Pulmonary artery endothelial cell (primary cell): ENCODE measurements at regions not wholly inside any gene's neighbourhood (a gene's known extent, or its start where the extent isn't known, plus 50 kb on each side); places are given as distances from the start of the nearest gene placed in this dataset.
"Not testable (repeated sequence)": the region's sequence is repeated elsewhere in the genome, so short reads cannot be mapped to it uniquely, and the experiment has no call there.

ENCODE experiments used
- DNase-seq: peaks from one replicate; pipeline ENCODE4 v3.0.0-alpha.2; 2011; ENCODE audit warnings: low read depth, low spot score

- no peak for DNase-seq
These were observed 203.9 kb downstream of the RHOU start for GRCh38 chr1:228939001-228939691.

GRCh38 chr1:228939881-228940392 lies 204.7 kb downstream of the RHOU start:
- DNase-seq: no peak

- DNase-seq: no peak
These were observed 205.2 kb downstream of the RHOU start for GRCh38 chr1:228940526-228940925.

- DNase-seq: no peak
These were observed 205.6 kb downstream of the RHOU start for GRCh38 chr1:228940926-228941325.

- no peak for DNase-seq
These were observed 206.4 kb downstream of the RHOU start for GRCh38 chr1:228941666-228942065.

GRCh38 chr1:228943436-228943835 lies 208.2 kb downstream of the RHOU start:
- no peak for DNase-seq

- DNase-seq: no peak
These were observed 209.0 kb downstream of the RHOU start for GRCh38 chr1:228944296-228944695.

- no peak for DNase-seq
These were observed 209.7 kb downstream of the RHOU start for GRCh38 chr1:228944935-228945371.

GRCh38 chr1:228945885-228946284 lies 210.6 kb downstream of the RHOU start:
- no peak for DNase-seq

- DNase-seq: not testable (repeated sequence)
These were observed 214.3 kb downstream of the RHOU start for GRCh38 chr1:228949617-228950016.

GRCh38 chr1:228953207-228953606 lies 217.9 kb downstream of the RHOU start:
- DNase-seq: no peak

GRCh38 chr1:228953808-228954207 lies 218.5 kb downstream of the RHOU start:
- DNase-seq: not testable (repeated sequence)

GRCh38 chr1:228955691-228956090 lies 220.4 kb downstream of the RHOU start:
- DNase-seq: no peak

GRCh38 chr1:228956864-228957263 lies 221.6 kb downstream of the RHOU start:
- no peak for DNase-seq

GRCh38 chr1:228957535-228957934 lies 222.3 kb downstream of the RHOU start:
- DNase-seq: no peak

- DNase-seq: no peak
These were observed 222.8 kb downstream of the RHOU start for GRCh38 chr1:228958121-228958520.

GRCh38 chr1:228958741-228959140 lies 223.5 kb downstream of the RHOU start:
- no peak for DNase-seq

GRCh38 chr1:228960705-228961104 lies 225.4 kb downstream of the RHOU start:
- no peak for DNase-seq

- no peak for DNase-seq
These were observed 226.2 kb downstream of the RHOU start for GRCh38 chr1:228961511-228961910.

- DNase-seq: no peak
These were observed 228.5 kb downstream of the RHOU start for GRCh38 chr1:228963795-228964177.

GRCh38 chr1:228964178-228965089 lies 229.2 kb downstream of the RHOU start:
- no peak for DNase-seq

- no peak for DNase-seq
These were observed 233.8 kb downstream of the RHOU start for GRCh38 chr1:228968891-228969606.
